PFSK-1 (cell line): ENCODE measurements at regions not wholly inside any gene's neighbourhood (a gene's known extent, or its start where the extent isn't known, plus 50 kb on each side); places are given as distances from the start of the nearest gene placed in this dataset.

Source experiments
- FOXP2 ChIP-seq: optimal IDR thresholded peaks from 2 replicates; pipeline ENCODE3; 2011; ENCODE audit warnings: borderline replicate concordance, control low read depth, inconsistent platforms; ENCODE audit not compliant: insufficient read depth; ENCODE audit errors: extremely low read length, extremely low read depth
- POLR2AphosphoS5 ChIP-seq: IDR thresholded peaks from 2 replicates; pipeline ENCODE4 v1.6.1; 2012; ENCODE audit warnings: low read depth, mild to moderate bottlenecking, control low read depth, low read length, moderate library complexity
- REST ChIP-seq, 2 experiments: IDR thresholded peaks; 2 replicates each; pipeline versions ENCODE4 v1.6.1 to v1.8.0; 2011 to 2012; ENCODE audit warnings: low read depth in 2 of 2, low read length in 2 of 2, control low read depth in 1 of 2, inconsistent platforms in 1 of 2, mild to moderate bottlenecking in 1 of 2, moderate library complexity in 1 of 2; ENCODE audit not compliant: insufficient read depth in 1 of 2
- SIN3A ChIP-seq: IDR thresholded peaks from 2 replicates; pipeline ENCODE4 v1.6.1; 2012; ENCODE audit warnings: mild to moderate bottlenecking, low read length, moderate library complexity, borderline replicate concordance; ENCODE audit not compliant: insufficient read depth
- TAF1 ChIP-seq: IDR thresholded peaks from 2 replicates; pipeline ENCODE4 v1.6.1; 2012; ENCODE audit warnings: low read length, control low read depth, borderline replicate concordance; ENCODE audit not compliant: insufficient read depth

- no peak for TF ChIP-seq POLR2AphosphoS5
- no peak for TF ChIP-seq SIN3A
- no peak for TF ChIP-seq REST (IDR thresholded peaks at IDR 0.05; ENCODE audit: insufficient read depth in 1 of 2, low read depth in 2 of 2, low read length in 2 of 2)
- TF ChIP-seq TAF1, result no peak
- no peak for TF ChIP-seq FOXP2
Observed at GRCh38 chr15:38066612-38067011, 132.2 kb downstream of the TMCO5A start.
